DND-41 (cell line): ENCODE measurements at regions not wholly inside any gene's neighbourhood (a gene's known extent, or its start where the extent isn't known, plus 50 kb on each side); places are given as distances from the start of the nearest gene placed in this dataset.

Experiments
- CTCF ChIP-seq: IDR thresholded peaks from 2 replicates; pipeline ENCODE4 v1.5.1; 2012; ENCODE audit warnings: borderline replicate concordance, low read length, moderate library complexity, mild to moderate bottlenecking; ENCODE audit not compliant: poor library complexity, severe bottlenecking; ENCODE audit errors: extremely low read depth
- EZH2 ChIP-seq: IDR thresholded peaks from 3 replicates; pipeline ENCODE4 v1.6.1; 2012; ENCODE audit warnings: borderline replicate concordance, low read depth, mild to moderate bottlenecking, moderate library complexity, low read length, inconsistent platforms; ENCODE audit not compliant: severe bottlenecking

DNA sequence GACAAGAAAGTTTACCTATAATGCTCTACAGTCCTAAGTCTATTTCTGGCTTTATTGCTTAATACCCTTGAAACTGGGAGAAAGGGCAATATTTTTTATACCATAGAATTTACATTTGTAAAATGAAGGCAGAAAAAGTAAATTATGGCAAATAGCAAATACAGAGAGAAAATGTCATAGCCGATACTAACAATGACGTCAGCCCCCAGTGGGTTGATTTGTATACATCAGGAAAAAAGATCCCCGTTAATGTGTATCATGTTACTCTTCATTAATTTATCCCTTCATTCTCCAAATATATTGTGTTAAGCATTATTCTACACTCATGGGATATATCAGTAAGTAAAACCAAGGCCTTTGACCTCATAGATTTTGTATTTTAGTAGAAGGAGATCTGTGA, 445.1 kb upstream of the SYT1 start:
- TF ChIP-seq CTCF, result no peak
- TF ChIP-seq EZH2, result no peak
